ENCODE measurements at regions not wholly inside any gene's neighbourhood (a gene's known extent, or its start where the extent isn't known, plus 50 kb on each side); places are given as distances from the start of the nearest gene placed in this dataset.
A peak's percentile ranks its signal among the peaks of the same experiment; 100 is the strongest.

- DNase-seq (ENCODE audit: low read depth): no peak
Observed at GRCh38 chr1:5750186-5751162, 241.8 kb downstream of the NPHP4 start.

DNA sequence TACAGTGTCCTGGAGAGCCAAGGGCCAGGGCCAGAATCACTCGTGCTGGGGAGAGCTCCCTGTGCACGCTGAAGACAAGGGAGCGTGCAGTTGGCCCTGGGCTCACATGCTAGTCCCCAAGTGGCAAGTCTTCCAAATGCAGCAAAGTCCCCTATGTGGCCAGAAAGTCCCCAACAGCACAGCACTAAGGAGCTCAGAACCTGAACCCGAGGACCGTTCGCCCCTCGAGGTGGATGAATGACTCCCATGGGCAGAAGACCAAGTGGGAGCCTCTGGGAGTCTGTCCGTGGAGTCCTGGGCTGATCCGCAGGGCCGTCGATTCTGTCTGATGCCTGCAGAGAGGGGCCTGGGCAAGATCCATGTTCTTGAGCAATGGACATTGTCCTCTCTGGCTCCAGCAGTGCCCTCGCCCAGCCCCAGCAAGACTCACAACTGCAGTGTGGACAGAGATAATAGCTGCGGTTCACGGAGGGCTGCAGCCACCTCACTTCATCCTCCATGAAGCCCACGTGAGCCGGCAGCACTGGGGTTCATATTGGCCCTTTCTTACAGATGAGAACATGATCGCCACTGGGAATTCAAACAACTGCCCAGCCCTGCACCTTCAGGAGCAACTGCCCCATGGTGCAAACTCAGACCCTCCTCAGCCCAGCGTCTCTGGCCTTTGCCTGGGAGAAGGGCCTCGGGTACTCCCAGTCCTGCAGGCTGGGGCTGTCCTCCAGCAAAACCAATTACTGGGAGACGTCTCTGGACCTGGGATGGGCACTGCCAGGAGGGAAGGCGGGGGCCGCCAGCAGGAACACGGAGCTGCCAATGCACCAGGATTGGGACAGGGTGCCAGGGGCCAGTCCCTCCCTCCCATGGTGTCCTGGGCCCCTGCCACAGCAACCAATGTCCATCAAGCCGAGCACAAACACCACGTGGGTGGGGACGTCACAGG is 243.7 kb downstream of the NPHP4 start:
- no peak for DNase-seq (ENCODE audit: low read depth)

GRCh38 chr1:5747426-5748285 is 244.6 kb downstream of the NPHP4 start:
- no peak for DNase-seq (ENCODE audit: low read depth)

DNA sequence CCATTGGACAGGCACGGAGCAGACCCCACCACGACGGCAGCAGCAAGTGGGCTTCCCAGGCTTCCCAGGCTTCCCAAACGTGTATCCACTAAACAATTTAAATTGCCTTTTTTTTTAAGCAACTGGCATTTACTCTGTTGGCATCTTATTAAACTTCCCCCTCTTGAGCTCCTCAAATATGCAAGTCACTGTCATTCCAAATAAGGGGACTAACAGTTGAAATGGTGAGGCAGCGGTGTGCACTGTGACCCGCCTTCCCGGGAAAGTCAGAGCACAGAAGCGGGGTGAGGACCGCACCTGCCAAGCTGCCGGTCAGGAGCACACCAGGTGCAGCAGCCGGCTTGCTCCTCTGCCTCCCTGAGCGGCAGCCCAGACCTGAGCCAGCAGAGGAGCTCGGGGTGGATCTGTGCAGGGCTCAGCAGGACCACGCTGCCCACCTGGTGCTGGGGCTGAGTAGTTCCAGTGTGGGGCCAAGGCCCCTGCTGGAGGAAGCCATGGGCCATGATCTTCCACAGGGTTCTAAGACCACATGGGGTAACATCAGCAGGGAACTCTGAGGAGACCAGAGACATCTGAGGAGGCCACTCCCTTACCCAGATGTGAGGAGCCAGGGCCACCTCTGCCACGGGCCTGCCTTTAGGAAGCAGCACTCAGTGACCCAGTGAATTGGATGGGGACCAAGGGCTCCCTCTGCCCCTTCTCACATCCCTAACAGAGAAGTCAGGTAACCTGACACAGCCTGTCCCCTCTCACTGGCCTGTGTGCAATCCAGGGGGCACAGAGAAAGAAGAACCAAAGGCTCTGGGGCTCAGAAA is 245.4 kb downstream of the NPHP4 start:
- no peak for DNase-seq (ENCODE audit: low read depth)

DNA sequence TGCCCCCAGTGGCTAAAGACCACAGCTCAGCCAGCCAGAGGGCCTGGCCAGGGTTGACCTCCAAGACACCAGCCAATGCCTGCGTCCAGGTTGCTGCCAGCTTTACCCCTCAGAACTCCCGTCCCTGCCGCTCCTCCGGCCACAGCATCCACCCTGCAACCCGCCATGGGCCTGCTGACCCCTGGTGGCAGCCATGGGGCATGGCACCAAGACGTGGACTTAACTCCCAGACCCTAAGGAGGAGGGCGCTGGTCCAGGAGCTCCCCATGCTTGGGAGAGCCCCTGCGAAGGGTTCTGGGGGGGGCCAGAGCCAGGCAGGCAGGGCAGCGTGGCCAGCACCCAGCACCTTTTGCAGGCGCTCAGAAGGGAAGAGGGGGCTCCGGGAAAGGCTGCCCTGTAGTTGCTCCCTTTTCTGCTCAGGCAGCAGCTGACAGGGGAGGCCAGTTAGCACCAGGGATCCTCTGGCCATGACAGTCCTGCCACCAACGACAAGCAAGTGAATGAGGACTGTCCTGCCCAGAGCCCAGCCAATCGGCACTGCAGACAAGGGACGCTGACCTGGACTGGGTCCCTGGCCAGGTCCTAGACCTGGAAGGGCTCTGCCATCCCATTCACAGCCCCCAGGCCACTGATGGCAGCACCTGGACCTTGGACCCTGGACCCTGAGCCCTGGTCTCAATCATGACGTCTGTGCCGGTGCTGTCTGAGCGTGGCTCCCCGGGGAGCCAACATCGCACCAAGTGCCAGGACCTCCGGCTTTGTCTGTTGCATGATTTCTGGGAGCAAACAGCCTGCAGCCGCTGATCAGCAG is 246.2 kb downstream of the NPHP4 start:
- DNase-seq (ENCODE audit: low read depth): peak; percentile 48

DNA sequence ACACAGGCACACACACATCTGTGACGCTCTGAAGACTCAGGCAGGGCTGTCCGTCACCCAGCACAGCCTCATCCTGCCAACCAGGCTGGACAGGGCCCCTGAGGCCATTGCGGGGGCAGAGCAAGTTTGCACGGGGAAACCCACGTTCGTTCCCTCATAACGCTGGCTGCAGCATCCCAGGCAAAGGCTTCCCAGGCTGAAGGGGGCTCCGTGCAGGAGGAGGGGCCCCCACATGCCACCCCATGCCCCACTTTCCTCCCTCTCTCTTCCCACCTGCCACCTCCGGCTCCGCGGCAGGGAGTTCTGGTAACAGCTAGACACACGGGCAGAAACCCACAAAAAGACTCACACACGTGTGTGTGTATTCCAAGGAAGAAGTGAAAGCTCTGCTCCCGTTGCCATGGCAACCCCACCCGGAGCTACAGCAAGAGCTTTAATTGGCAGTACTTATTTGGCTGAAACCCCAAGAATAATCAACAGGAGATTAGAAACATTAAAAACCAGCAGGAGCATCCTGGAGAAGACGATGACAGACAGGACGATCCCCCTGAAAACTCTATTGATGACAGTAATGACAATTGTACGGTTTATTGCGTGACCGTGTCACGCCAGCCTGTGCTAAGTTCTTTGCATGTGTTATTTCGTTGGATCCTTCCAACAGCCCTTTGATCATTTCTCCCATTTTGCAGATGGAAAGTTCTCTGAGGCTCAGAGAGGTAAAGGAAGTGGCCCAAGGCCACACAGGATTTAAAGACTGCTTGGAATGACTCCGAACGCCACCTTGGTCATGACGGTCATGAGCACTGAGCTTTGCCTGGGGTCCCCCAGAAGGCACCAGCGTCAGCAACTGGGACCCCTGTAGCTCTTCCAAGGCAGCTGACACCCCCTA is 247.1 kb downstream of the NPHP4 start:
- peak; percentile 1 for DNase-seq (ENCODE audit: low read depth)

DNA sequence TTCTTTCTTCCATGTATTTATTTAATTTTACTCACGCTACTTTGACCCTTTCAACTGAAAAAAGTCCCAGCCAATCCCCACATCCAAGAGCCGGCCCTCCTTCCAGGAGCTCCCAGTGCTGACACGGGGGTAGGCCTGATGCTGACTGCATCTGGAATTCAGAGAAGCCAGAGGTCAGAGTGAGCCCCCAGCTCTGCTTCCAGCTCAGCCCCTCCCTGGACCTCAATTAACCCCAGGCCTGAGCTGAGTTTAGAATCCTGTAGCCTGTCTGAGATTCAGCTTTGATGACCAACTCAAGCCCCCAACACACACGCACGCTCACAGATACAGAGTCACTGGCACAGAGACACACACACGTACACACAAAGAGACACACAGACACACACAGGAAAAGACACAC is 247.9 kb downstream of the NPHP4 start:
- DNase-seq (ENCODE audit: low read depth): no peak

- DNase-seq (ENCODE audit: low read depth): no peak
Observed at GRCh38 chr1:5743435-5744095, 248.7 kb downstream of the NPHP4 start.

- DNase-seq (ENCODE audit: low read depth): no peak
Observed at GRCh38 chr1:5742801-5743200, 249.4 kb downstream of the NPHP4 start.

- no peak for DNase-seq (ENCODE audit: low read depth)
Observed at GRCh38 chr1:5742032-5742431, 250.2 kb downstream of the NPHP4 start.

GRCh38 chr1:5740865-5741860 is 251.1 kb downstream of the NPHP4 start:
- no peak for DNase-seq (ENCODE audit: low read depth)

DNA sequence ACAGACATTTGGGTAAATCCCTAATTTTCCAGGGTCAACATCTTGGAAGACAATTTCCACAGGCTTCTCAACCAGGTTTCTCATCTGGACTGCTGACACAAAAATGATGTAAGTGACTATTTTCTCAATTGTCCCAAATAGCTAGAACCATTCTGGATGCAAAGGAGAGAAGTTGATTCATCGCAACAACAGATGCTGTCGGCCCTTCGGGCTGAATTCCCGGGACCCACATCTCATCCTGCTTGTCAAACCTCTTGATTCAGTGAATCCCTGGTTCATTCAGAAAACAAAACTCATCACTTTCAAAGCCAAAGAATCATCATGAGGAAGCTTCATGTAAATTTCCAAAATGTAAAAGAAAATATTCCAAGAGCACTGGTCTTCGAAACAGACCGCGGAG is 251.8 kb downstream of the NPHP4 start:
- DNase-seq (ENCODE audit: low read depth): no peak

GRCh38 chr1:5739561-5740078 is 252.6 kb downstream of the NPHP4 start:
- no peak for DNase-seq (ENCODE audit: low read depth)

- DNase-seq (ENCODE audit: low read depth): no peak
Observed at GRCh38 chr1:5738911-5739462, 253.2 kb downstream of the NPHP4 start.

GRCh38 chr1:5737081-5737480 is 255.1 kb downstream of the NPHP4 start:
- no peak for DNase-seq (ENCODE audit: low read depth)

- no peak for DNase-seq (ENCODE audit: low read depth)
Observed at GRCh38 chr1:5734996-5735395, 257.2 kb downstream of the NPHP4 start.

DNA sequence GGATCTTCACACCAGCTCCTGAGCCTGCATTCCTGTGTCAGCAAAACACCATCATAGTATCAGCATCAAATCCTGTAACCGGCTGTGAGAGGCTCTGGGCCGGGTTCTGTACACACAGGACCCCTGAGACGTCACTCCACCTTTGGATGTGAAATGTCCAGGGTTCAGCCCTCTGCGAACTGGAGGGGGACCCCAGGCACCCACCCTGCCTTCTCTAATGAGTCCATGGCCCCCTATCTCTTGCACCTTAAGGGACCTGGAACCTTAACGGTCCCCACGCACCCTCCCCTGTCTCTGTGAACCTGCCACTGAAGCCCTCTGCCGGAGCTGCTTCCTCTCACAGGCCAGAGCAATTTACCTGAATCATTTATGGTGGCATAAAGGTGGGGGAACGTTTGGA is 257.8 kb downstream of the NPHP4 start:
- no peak for DNase-seq (ENCODE audit: low read depth)

Data from ELR (cell line).